ENCODE measurements at regions not wholly inside any gene's neighbourhood (a gene's known extent, or its start where the extent isn't known, plus 50 kb on each side); places are given as distances from the start of the nearest gene placed in this dataset.

DNA sequence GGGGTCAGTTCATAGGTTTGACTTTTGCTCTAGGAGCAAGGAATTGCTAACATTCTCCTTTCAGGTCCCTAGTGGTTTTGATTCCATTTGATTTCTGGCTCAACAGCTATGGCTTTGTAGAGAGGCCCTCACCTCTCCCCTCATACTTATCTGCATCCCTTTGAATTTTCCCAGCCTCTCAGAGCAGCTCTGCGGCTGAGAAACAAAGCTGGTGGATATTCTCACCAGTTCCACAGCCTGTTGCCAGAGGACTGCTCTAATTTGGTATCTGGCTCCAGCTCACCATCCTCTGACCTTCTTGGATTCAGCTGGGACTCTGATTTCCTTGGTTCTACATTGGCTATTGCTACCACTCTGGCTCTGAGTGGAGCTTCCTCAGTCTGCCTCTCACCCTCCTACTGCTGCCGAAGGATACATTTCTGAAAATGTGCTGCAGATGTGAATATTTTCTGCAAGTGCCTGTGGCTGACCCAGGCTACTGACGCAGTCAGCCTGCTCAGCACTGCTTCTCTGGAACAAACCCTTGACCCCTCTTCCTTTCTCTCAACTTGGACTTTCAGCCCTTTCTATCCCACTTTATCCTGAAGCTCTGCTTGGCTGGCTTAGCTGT is 110.9 kb upstream of the ENPEP start:
- Histone ChIP-seq H3K9ac (ENCODE audit: low read depth in 1 of 2, low read length in 2 of 2) (no peak overlapping the region), H3K36me3 (ENCODE audit: control insufficient read depth in 4 of 4, insufficient read depth in 3 of 4, low read depth in 1 of 4, low read length in 3 of 4) (no peaks in the 10 kb centered on the region), H3K27me3 (ENCODE audit: control insufficient read depth in 4 of 4, insufficient read depth in 4 of 4, low read length in 3 of 4) (no peaks in the 10 kb centered on the region), H3K27ac (ENCODE audit: low read depth in 1 of 2, low read length in 2 of 2) (peak overlapping the region; percentile 31 to 46), H3K9me3 (ENCODE audit: control insufficient read depth in 4 of 4, low read length in 3 of 4) (no peaks in the 10 kb centered on the region), H3K4me1 (ENCODE audit: control insufficient read depth in 4 of 4, insufficient read depth in 4 of 4, low read length in 3 of 4) (no peaks in the 10 kb centered on the region), H3K4me3 (ENCODE audit: low read depth in 1 of 3, low read length in 3 of 3) (no peak overlapping the region)
- no peak for DNase-seq (ENCODE audit: low spot score)
- 76% methylated on average over 3 of the region's 3 CpGs for WGBS
- TF ChIP-seq ZBTB33 (IDR thresholded peaks at IDR 0.05) (no peak), FOXA1 (IDR thresholded peaks at IDR 0.05) (no peak), RAD21 (IDR thresholded peaks at IDR 0.05) (peak in 1 of 2 donors; percentile 28), HNF4A (conservative IDR thresholded peaks at IDR 0.05) (no peak), EGR1 (IDR thresholded peaks at IDR 0.05; ENCODE audit: low read depth in 2 of 2) (no peak), GABPA (IDR thresholded peaks at IDR 0.05 in 1 of 2, conservative IDR thresholded peaks at IDR 0.05 in 1 of 2) (no peak), YY1 (IDR thresholded peaks at IDR 0.05) (no peak), TAF1 (conservative IDR thresholded peaks at IDR 0.05) (no peak), RXRA (IDR thresholded peaks at IDR 0.05) (peak in 1 of 2 donors; percentile 27), HNF4G (IDR thresholded peaks at IDR 0.05) (no peak), ATF3 (IDR thresholded peaks at IDR 0.05) (no peak), FOXA2 (IDR thresholded peaks at IDR 0.05) (no peak), REST (IDR thresholded peaks at IDR 0.05) (no peak), NR2F2 (IDR thresholded peaks at IDR 0.05) (peak; percentile 89), JUND (IDR thresholded peaks at IDR 0.05) (no peak), SP1 (IDR thresholded peaks at IDR 0.05) (peak; percentile 53)
- TF ChIP-seq, protein P1, sequence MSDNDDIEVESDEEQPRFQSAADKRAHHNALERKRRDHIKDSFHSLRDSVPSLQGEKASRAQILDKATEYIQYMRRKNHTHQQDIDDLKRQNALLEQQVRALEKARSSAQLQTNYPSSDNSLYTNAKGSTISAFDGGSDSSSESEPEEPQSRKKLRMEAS (IDR thresholded peaks at IDR 0.05): no peak
- TF ChIP-seq, protein P2, sequence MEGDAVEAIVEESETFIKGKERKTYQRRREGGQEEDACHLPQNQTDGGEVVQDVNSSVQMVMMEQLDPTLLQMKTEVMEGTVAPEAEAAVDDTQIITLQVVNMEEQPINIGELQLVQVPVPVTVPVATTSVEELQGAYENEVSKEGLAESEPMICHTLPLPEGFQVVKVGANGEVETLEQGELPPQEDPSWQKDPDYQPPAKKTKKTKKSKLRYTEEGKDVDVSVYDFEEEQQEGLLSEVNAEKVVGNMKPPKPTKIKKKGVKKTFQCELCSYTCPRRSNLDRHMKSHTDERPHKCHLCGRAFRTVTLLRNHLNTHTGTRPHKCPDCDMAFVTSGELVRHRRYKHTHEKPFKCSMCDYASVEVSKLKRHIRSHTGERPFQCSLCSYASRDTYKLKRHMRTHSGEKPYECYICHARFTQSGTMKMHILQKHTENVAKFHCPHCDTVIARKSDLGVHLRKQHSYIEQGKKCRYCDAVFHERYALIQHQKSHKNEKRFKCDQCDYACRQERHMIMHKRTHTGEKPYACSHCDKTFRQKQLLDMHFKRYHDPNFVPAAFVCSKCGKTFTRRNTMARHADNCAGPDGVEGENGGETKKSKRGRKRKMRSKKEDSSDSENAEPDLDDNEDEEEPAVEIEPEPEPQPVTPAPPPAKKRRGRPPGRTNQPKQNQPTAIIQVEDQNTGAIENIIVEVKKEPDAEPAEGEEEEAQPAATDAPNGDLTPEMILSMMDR (IDR thresholded peaks at IDR 0.05; ENCODE audit: low read depth, low read length, missing input control): no peak

Data from liver (tissue), 8 donors.